ENCODE measurements at regions not wholly inside any gene's neighbourhood (a gene's known extent, or its start where the extent isn't known, plus 50 kb on each side); places are given as distances from the start of the nearest gene placed in this dataset.
"Not testable (repeated sequence)": the region's sequence is repeated elsewhere in the genome, so short reads cannot be mapped to it uniquely, and the experiment has no call there.

DNA sequence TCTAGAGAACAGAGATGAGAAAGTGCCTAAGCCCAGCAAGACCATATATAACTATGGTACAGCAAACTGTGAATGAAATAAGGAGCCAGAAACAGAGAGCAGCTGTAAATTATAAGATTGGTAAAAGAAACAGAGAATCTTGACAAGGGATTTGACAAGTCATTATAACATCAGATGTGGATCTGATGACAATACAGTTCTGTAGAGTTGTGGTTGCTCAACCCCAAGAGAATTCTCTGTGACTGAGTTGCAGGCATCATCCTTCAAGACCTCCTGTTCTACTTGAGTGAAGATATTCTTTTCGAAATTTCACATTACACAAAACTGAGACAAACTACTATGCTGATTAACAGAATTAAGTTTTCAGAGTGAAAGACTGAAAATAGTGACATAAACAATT, 343.1 kb upstream of the SLC39A10 start:
- no peak for DNase-seq (ENCODE audit: low read depth, low spot score)

DNA sequence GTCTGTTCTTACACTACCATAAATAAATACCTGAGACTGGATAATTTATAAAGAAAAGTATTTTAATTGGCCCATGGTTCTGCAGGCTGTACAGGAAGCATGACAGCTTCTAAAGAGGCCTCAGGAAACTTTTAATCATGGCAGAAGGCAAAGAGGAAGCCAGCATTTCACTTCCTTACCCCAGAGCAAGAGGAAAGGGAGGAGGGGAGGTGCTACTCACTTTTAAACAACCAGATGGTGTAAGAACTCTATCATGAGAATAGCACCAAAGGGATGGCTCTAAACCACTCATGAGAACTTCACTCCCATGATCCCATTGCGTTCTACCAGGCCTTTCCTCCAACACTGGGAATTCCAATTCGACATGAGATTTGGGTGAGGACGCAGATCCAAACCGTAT, 344.4 kb upstream of the SLC39A10 start:
- no peak for DNase-seq (ENCODE audit: low read depth, low spot score)

DNA sequence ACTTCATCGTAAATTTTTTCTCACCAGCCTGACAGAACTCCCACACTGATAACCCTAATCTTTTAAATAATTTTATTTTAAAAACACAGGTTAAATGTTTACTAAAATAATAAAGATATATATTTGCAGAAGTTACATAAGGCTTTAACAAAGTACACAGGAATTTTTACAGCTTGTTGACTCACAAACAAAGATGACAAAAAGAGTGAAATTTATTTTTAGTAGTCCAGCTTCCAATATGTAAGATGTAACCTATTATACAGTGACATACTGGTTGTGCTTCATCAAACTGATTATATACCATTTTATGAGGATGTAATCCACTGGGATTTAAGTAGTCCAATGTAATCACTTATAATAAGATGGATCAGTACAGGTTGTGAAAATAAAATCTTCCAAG, 348.9 kb upstream of the SLC39A10 start:
- DNase-seq (ENCODE audit: low read depth, low spot score) = no peak

DNA sequence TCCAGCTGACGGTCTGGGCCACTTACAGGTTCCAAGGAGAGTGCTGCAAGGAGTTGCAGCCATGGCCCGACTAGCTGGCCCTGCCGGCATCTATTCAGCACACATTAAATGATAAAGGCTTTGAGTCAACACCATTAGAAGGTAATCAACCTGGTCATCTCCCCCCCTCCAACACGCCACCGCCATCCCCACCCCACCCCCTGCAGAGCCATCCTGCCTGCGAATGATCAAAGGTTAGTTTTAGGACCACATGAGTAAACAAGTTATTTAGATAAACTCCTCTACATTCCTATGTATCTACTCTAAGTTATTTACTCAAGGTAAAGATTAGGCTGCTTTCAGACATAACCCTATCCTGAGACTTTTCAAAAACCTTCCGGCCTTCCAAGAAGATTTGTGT, 349.3 kb upstream of the SLC39A10 start:
- DNase-seq (ENCODE audit: low read depth, low spot score) = no peak

DNA sequence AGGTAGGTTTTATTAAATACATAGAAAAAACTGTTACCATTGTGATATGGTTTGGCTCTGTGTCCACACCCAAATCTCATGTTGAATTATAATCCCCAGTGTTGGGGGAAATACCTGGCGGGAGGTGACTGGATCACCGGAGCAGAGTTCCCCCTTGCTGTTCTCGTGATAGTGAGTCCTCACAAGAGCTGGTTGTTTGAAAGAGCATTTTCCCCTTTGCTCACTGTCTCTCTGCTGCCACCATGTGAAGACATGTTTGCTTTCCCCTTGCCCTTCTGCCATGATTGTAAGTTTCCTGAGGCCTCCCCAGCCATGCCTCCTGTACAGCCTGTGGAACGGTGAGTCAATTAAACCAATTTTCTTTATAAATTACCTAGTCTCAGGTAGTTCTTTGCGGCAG, 352.7 kb upstream of the SLC39A10 start:
- peak; percentile 5 for DNase-seq (ENCODE audit: low read depth, low spot score)

DNA sequence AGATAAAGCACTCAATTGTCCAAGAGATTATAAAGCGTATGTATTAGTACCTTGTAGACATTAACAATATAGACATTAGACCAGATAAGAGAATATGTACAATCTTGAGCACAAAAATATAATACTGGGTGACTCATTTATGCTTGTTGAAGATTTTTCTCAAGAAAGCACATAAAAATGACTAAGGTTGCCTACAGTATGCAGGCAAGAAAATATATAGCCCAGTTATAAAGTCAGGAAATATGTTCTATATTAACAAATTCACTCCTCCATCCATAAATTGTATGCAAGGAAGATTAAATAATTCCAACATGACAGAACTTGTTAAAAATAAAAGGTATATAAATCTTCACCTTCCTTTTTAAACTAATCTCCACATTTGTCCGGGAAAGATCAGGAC, 356.4 kb upstream of the SLC39A10 start:
- no peak for DNase-seq (ENCODE audit: low read depth, low spot score)

DNA sequence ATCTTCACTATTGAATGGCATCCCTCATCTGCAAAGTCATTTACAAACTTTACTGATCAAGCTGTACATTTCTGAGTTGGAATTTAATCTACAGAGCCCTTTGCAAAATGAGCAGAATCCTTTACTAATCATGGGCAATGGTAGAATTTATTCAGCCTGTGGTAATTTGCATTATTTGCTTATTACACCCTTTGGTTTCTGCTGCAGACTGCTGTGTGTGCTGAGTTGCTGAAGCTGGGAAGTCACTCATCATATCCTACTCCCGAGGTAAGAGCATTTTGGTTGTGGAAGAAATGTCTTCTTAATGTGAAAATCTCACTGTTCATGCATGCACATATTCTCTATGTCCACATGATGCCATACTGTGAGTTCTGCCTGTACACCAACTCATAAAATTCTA, 357.4 kb upstream of the SLC39A10 start:
- DNase-seq (ENCODE audit: low read depth, low spot score) = no peak

DNA sequence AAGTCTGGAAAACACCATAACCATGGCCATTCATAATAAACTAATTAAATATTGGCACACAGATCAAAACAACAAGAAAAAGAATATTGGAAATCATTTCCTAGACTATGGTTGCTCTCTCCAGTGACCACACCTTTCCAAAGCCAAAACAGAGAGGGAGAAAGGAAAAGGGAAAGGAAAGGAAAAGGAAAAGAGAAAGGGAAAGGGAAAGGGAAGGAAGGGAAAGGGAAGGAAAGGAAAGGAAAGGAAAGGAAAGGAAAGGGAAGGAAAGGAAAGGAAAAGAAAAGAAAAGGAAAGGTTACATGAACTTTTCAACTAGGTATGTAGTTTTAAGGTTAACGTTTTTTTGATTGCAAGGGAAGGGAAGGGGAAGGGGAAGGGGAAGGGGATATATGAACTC, 360.5 kb upstream of the SLC39A10 start:
- no peak for DNase-seq (ENCODE audit: low read depth, low spot score)

DNA sequence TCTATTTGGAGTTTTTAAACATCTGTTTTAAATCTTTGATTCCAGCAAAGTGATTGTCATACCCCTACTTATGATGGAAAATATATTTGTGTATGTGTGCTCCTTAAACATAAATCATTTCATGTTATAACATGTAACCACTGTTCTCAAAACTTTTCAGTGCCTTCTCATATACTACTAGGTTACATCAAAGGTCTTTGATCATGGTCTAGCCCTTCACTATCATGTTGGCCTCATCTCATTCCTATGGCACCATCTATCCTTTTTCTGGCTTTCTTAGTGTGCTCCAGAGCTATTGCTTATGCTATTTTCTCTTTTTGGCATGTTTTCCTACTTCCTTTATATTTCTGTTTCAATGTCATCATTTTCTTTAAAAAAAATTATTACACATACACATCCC, 367.9 kb upstream of the SLC39A10 start:
- no peak for DNase-seq (ENCODE audit: low read depth, low spot score)

DNA sequence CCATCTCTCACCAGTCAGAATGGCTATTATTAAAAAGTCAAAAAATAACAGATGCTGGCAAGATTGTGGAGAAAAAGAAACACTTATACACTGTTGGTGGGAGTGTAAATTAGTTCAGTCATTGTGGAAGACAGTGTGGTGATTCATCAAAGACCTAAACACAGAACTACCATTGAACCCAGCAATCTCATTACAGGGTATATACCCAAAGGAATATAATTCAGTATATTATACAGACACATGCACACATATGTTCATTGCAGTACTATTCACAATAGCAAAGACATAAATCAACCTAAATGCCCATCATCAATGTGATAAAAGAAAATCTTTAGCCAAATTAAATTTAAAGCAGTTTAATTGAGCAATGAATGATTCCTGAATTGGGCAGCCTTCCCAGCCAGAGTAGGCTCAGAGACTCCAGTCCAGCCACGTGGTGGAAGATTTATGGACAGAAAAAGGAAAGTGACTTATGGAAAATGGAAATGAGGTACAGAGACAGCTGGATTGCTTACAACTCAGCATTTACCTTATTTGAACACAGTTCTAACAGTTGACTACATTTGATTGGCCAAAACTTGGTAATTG, 377.1 kb upstream of the SLC39A10 start:
- DNase-seq (ENCODE audit: low read depth, low spot score) = peak; percentile 4

DNA sequence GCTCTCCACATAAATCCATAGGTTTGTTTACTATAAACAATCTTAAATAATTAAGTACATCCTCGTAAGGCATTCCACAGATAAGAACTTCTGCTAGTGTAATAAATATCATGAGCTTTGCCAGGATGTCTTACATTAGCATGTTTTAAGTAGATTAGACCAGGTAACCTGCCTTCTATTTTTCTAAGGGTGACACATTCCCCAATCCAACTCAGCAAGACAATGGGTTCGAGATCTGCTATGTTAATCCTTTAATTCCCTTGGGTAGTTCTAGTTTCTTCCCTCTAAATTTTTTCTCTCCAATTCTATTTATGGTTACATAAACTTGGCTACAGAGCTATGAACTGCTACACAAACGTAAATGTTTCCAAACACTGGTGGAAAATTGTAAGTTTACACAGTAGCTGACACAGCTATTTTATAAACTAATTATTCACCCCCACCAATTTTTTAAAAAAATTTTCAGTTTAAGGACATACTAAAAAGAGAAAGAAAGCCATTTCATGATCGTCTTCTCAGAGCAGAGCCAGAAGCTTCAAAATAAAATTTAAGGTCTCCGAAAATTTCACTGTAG, 386.5 kb upstream of the SLC39A10 start:
- no peak for DNase-seq (ENCODE audit: low read depth, low spot score)

DNA sequence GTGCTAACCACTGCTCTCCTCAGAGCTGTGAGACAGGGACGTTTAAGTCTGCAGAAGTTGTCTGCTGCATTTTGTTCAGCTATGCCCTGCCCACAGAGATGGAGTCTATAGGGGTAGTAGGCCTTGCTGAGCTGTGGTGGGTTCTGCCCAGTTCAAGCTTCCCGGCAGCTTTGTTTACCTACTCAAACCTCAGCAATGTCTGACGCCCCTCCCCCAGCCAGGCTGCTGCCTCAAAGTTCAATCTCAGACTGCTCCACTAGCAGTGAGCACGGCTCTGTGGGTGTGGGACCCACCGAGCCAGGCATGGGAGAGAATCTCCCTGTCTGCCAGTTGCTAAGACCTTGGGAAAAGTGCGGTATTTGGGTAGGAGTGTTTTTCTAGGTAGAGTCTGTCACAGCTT, 387.8 kb upstream of the SLC39A10 start:
- no peak for DNase-seq (ENCODE audit: low read depth, low spot score)

DNA sequence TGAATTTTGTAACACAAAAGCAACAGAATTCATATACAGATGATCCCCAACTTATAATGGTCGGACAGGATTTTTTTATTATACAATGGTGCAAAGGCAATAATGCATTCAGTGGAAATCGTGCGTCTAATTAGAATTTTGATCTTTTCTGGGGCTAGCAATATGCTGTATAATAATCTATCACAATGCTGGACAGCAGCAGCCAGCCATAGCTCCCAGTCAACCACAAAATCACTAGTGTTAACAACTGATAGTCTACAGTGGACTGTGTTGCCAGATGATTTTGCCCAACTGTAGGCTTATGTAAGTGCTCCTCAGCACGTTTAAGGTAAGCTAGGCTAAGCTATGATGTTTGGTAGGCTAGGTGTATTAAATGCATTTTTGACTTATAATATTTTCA, 399.0 kb upstream of the SLC39A10 start:
- DNase-seq (ENCODE audit: low read depth, low spot score) = no peak

DNA sequence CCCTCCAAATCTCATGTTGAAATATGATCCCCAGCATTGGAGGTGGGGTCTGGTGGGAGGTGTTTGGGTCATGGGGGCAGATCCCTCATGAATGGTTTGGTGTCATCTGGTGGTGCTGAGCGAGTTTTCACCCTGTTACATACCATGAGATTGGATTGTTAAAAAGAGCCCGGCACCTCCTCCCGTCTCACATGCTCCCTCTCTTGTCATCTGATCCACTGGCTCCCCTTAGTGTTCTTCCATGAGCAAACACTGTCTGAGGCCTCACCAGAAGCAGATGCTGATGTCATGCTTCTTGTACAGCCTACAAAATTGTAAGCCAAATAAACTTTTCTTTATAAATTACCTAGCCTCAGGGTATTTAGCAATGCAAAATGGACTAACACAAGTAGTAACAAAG, 405.0 kb upstream of the SLC39A10 start:
- DNase-seq (ENCODE audit: low read depth, low spot score) = no peak

DNA sequence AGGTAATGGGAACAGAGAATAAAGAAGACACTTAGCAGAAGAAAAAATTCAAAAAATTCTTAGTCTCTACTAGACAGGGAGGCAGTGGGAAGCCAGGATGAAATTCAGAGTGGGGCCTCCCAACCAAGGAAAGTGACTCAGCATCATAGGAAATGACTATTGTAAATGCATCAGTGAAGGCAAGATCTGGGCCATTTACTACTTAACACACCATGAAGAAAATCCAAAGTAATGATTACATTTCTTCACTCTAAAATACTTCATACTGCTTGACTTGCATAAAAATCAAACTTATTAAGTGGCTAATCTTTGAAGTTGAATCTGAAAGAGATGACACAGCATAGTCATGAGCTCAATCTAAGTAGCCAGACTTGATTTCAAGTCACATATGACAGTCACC, 405.8 kb upstream of the SLC39A10 start:
- DNase-seq (ENCODE audit: low read depth, low spot score) = no peak

DNA sequence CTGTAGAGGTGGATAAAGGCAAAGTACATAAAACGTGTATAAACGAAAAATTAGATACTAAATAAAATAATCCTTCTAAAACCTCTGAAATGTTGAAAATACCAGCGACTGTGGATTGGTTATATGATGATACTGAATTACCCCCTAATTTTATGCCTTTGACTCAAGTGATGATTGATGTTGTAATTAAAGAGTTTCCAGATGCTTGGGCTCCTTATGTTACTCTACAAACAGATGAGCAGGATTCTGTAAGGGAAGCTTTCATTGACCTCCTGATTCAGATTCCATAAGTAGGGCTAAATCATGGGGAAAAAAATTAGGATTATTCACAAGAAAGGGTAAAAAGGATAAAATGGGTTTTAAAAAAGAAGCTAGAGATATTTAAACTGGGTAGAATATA, 418.2 kb upstream of the SLC39A10 start:
- no peak for DNase-seq (ENCODE audit: low read depth, low spot score)

DNA sequence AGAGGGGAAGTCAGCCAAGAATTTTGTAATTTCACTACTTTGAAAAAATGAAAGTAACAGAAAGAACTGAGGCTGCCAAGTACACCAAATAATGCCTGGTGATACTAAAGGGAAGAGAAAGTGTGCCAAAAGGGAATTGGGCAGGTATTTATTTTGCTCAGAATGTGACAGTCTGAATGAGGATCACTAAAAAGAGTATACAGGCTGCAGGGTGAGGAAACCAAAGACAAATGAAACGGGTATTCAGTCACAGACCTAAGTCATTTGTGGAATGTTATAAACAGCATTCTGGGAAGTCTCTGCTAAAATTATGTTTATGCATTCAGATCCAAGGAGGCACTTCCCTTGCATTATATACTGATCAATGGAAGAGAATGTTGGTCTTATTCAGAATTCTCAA, 418.6 kb upstream of the SLC39A10 start:
- DNase-seq (ENCODE audit: low read depth, low spot score) = peak; percentile 1

DNA sequence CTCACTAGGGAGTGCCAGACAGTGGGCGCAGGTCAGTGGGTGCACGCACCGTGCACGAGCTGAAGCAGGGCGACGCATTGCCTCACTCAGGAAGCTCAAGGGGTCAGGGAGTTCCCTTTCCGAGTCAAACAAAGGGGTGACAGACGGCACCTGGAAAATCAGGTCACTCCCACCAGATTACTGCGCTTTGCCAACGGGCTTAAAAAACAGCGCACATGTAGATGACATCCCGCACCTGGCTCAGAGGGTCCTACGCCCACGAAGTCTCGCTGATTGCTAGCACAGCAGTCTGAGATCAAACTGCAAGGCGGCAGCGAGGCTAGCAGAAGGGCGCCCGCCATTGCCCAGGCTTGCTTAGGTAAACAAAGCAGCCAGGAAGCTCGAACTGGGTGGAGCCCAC, 428.5 kb upstream of the SLC39A10 start:
- not testable (repeated sequence) for DNase-seq (ENCODE audit: low read depth, low spot score)

DNA sequence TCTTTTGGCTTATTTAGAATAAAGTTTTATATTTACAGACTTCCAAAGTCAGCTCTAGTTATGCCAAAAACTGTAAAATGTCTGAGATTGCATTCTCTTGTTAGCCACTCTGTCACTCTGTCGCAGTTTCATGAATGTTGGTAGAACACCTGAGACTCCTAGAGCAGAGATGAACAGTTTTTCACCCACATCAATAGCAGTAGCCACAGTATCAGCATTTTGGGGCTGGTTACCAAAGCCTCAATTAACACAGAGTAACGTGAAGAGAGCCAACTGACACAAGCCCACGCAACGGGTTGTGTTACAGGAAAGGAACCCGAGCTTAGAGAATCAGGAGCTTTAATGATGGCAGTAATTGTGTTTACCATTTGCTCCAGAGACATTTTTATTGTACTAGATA, 443.0 kb upstream of the SLC39A10 start:
- DNase-seq (ENCODE audit: low read depth, low spot score) = no peak

DNA sequence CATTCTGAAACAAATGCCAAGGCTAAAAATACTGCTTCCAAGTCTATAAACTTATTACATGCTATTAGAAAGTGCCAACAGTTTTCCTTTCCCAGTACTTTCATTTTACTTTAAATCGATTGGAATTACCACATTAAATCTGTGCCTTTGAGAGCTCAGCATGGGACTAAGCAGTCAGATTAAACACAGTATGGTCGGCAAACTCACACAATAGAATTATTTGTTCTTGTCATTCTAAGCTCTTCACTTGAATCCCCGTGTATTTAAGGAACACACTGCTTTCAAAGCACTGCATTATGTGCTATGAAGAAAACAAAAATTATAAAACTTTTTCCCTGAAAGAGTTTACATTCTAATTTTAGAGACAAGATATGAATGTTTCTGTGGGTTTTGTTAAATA, 444.4 kb upstream of the SLC39A10 start:
- no peak for DNase-seq (ENCODE audit: low read depth, low spot score)

DNA sequence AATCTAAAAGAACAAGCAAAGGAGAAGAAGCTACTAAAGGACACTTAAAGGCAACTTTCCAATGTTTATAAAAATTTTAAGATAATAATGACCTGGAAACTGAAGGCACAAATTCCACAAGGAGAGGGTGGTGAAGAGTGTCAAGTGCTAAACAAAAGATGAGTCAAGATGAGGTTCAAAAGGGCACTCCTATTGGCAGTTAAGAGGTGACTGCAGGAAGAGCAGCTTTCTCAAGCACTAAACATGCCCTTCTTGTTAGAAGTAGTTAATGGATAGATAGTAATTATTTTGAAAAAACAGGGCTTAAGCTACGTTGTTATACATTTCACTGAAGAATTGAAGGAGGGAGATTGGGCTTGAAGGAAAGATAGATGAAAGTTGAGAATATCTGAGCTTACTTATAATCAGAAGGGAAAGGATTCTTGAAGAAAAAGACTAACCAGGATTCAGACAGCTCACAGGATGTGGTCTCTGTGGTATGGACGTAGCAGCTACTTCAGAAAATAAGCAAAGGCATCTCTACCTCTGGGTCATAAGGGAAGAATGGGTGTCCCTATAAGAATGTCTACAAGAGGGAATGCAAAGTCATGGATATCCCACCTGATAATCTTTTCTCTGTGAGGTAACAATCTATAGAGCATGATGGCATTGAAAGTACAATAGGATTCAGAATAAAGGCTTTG, 454.7 kb upstream of the SLC39A10 start:
- peak; percentile 4 for DNase-seq (ENCODE audit: low read depth, low spot score)

DNA sequence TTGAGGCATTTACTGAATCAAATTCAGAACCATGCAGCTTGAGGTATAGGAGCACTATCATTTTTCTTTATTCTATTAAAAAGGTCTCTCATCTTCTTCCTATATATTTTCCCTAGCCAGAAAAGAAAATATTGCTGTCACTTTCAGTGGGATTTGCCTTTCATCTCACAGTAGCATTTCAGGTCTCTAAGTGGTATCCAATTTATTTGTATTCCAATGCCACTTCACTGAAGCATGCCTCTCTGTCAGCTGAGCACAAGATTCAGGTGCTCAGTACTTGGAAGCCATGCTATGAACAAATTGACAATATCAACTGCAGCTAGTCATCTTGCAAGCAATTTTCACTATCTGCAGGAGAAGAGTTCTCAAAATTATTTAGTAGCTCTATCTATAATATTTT, 457.2 kb upstream of the SLC39A10 start:
- DNase-seq (ENCODE audit: low read depth, low spot score) = no peak

DNA sequence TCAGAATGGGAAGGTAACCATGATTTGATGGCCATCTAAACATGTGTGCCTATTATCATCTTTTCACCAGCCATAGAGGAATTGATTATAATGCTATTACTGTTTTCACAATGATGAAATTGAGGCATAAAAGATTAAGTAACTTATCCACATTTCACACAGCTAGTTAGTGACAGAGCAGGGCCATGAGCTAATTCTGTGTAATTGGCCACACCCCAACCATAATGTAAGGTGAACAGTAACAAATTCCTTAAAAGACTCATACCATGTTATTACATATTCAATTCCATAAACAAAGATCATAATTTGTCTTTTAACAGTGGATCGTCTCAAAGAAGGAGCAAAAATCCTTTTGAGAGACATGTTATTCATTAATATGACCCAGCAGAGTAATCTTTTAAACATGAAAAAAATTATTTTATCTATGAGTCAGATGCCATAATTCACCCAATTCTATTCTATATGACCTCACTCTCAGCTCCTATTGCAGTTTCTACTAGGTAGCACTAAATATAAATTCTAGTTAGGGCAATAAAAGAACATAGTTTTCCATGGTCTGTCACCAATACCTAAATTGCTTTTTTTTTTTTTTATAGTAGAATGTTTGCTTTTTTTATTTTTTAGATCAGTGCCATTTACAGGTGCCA, 475.8 kb upstream of the SLC39A10 start:
- DNase-seq (ENCODE audit: low read depth, low spot score) = no peak

Measured in astrocyte of the hippocampus (primary cell).